ENCODE measurements at regions not wholly inside any gene's neighbourhood (a gene's known extent, or its start where the extent isn't known, plus 50 kb on each side); places are given as distances from the start of the nearest gene placed in this dataset.

DNA sequence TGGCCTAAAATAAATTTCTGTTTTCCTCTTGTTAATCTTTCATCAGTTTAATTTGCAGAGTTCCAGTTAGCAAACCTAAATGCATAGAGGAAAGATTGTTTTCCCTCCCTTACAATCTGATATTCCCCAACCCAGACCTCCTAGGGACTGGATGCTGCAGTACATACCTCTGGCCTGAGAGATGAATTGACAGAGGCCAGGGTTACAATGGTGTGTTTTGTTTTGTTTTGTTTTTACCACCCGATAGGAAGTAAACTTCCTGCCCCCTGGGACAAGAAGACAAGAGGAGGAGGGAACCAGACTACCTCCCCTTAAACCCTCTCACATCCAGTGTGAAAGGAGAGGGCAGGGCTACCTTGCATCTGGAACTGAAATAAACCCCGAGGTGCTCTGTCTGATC, 319.0 kb downstream of the LRFN2 start:
- Histone ChIP-seq H3K14ac (replicated peaks; ENCODE audit: low read depth, low read length) (no peak overlapping the region), H3K4me1 (ENCODE audit: control insufficient read depth, insufficient read depth, low read length) (no peaks in the 10 kb centered on the region), H2AFZ (replicated peaks; ENCODE audit: low read length, poor library complexity) (no peak overlapping the region), H3K9ac (ENCODE audit: low read depth, low read length) (no peak overlapping the region), H2BK20ac (ENCODE audit: low read depth, low read length) (no peak overlapping the region), H4K20me1 (ENCODE audit: insufficient read depth, low read length) (no peaks in the 10 kb centered on the region), H2BK15ac (ENCODE audit: low read depth, low read length) (no peak overlapping the region), H4K91ac (ENCODE audit: insufficient read depth, low read depth, low read length) (no peak overlapping the region), H3K36me3 (ENCODE audit: control insufficient read depth, insufficient read depth, low read length) (no peaks in the 10 kb centered on the region), H3K9me1 (ENCODE audit: insufficient read depth, low read length) (no peaks in the 10 kb centered on the region), H2AK5ac (ENCODE audit: low read depth, low read length) (no peak overlapping the region), H3K23ac (ENCODE audit: low read depth, low read length) (no peak overlapping the region), H3K9me3 (ENCODE audit: control insufficient read depth, insufficient read depth, low read length) (peaks cover 2% of the 10 kb centered on the region; the same call in 1 of the 2 replicates), H3K27ac (ENCODE audit: insufficient read depth, low read length) (no peak overlapping the region), H3K4me2 (ENCODE audit: low read depth, low read length) (no peak overlapping the region), H2BK120ac (ENCODE audit: low read depth, low read length) (no peak overlapping the region), H4K8ac (ENCODE audit: low read depth in 2 of 2, low read length in 2 of 2) (no peak overlapping the region), H4K5ac (ENCODE audit: low read depth, low read length) (no peak overlapping the region), H3K27me3 (ENCODE audit: control insufficient read depth, insufficient read depth, low read length) (no peaks in the 10 kb centered on the region), H2AK9ac (replicated peaks; ENCODE audit: low read depth, low read length, poor library complexity) (no peak overlapping the region), H3K4me3 (ENCODE audit: insufficient read depth, low read depth, low read length) (no peak overlapping the region), H2BK5ac (ENCODE audit: low read depth, low read length, poor library complexity, severe bottlenecking) (no peak overlapping the region), H3K18ac (ENCODE audit: low read depth, low read length) (no peak overlapping the region), H3K79me1 (ENCODE audit: low read depth in 1 of 2, low read length in 2 of 2) (no peaks in the 10 kb centered on the region), H3K4ac (ENCODE audit: low read depth, low read length) (no peak overlapping the region), H3K56ac (ENCODE audit: extremely low read depth, insufficient read depth, low read length) (no peak overlapping the region)
- BruUV-seq (replicated peaks), result no TSS peak
- DNase-seq (no peak), ATAC-seq (ENCODE audit: low read depth) (no peak)
- intact Hi-C loops (cut with micrococcal nuclease) (no loop called here), dilution Hi-C loops (cut with HindIII; ENCODE audit: low sequenced_read_pairs, unreplicated experiment) (no loop called here), in situ Hi-C loops (cut with MboI; ENCODE audit: low sequenced_read_pairs) (no loop called here)
- WGBS, 2 experiments (ENCODE audit: extremely low coverage in 2 of 2, insufficient read length in 1 of 2), result no CpG with 5 or more reads among the region's 2 CpGs
- TF ChIP-seq RAD21 (IDR thresholded peaks at IDR 0.05; ENCODE audit: low read length), result no peak
- TF ChIP-seq POLR2A (IDR thresholded peaks at IDR 0.05; ENCODE audit: low read depth, low read length), result no peak
- TF ChIP-seq RCOR1 (IDR thresholded peaks at IDR 0.05; ENCODE audit: insufficient replicate concordance, low read length), result no peak
- TF ChIP-seq NFE2L2 (IDR thresholded peaks at IDR 0.05; ENCODE audit: low read depth, low read length), result no peak
- POLR2A ChIA-PET (ENCODE audit: unreplicated experiment), result no interaction called here
- CTCF ChIA-PET, result no interaction called here

Measured in IMR-90 (cell line).